C4-2B (cell line): ENCODE measurements at regions not wholly inside any gene's neighbourhood (a gene's known extent, or its start where the extent isn't known, plus 50 kb on each side); places are given as distances from the start of the nearest gene placed in this dataset.

ENCODE experiments used
- ZFX ChIP-seq: fragments of 450-650 bp; IDR thresholded peaks from 2 replicates; pipeline ENCODE4 v1.6.1; 2017
- TF ChIP-seq, protein P1 (sequence below): fragments of 450-650 bp; conservative IDR thresholded peaks from 2 replicates; pipeline ENCODE4 v1.5.1; 2017; ENCODE audit warnings: mild to moderate bottlenecking

DNA sequence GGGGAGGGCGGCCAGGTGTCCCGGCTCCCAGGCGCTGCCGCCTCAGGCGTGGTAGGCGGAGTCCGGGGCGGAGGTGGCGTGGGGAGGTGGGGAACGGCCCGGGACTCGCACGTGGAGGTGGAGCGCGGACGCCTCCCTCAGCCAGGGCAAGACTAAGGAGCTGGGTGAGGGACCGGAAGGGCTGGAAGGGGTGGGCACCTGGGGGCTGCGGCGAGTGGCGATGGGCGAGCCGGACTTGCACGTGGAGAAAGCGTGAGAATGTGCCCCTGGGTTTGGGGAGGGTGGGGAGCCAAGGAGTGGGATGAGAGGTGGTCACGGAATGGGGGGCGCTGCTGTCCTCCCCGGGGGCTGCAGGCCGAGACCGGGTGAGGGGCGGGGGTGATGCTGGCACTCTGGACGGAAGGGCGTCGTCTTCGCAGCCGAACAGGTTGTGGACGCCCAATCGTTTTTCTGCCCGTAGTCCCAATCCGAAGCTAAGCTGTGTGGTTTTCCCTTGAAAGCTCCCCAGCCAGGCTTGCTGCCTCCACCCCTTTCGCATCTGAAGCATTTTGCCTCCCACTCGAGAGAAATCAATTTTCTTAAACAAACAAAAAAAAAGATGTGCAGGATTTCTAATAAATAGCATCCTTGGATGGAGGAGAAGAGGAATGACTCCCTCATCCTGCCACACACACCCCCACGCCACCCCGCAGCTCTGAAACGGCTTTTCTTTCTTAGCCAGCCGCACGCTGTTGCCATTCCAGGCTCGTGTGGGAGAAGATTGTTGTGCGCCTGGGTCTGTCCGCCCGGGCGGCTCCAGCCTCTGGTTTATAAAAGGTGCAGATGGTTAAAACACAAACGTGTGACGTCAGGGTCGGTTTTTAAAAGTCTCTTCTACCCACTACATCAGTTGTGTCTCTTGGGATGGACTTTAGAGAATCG is 62.5 kb upstream of the ANKRD28 start:
- TF ChIP-seq, protein P1, sequence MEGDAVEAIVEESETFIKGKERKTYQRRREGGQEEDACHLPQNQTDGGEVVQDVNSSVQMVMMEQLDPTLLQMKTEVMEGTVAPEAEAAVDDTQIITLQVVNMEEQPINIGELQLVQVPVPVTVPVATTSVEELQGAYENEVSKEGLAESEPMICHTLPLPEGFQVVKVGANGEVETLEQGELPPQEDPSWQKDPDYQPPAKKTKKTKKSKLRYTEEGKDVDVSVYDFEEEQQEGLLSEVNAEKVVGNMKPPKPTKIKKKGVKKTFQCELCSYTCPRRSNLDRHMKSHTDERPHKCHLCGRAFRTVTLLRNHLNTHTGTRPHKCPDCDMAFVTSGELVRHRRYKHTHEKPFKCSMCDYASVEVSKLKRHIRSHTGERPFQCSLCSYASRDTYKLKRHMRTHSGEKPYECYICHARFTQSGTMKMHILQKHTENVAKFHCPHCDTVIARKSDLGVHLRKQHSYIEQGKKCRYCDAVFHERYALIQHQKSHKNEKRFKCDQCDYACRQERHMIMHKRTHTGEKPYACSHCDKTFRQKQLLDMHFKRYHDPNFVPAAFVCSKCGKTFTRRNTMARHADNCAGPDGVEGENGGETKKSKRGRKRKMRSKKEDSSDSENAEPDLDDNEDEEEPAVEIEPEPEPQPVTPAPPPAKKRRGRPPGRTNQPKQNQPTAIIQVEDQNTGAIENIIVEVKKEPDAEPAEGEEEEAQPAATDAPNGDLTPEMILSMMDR, result no peak
- no peak for TF ChIP-seq ZFX
